Stimulated activated CD8-positive, alpha-beta memory T cell treated with anti-CD3 and anti-CD28 coated beads, Interleukin-15, amount 100 ng/mL, for 4 hours (primary cell): ENCODE measurements at regions not wholly inside any gene's neighbourhood (a gene's known extent, or its start where the extent isn't known, plus 50 kb on each side); places are given as distances from the start of the nearest gene placed in this dataset.
"Not testable (repeated sequence)": the region's sequence is repeated elsewhere in the genome, so short reads cannot be mapped to it uniquely, and the experiment has no call there.

ENCODE experiments used
- DNase-seq, 2 donors: peaks; one replicate each; pipeline ENCODE4 v3.0.0-alpha.2; 2020; ENCODE audit warnings: low read depth in 2 of 2

DNA sequence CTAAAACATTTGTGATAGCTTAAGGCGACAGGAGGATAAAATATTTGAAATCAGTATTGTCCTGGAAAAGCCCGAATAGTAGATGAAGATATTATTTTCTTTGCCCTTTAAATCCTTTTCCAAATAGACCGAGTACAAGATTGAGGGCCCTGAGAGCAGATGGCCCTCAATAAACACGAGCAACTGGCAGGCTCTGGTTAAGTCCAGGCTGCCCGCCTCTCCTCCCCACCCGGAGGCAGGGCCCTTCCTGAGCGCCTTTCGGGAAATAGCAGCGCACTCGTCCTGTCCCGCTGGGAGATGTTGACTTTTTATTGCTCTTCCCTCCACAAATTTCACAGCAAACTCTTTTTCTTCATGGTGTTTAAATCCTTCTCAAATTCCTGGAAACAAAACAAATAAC, 50.8 kb upstream of the MAX start:
- DNase-seq, result no peak

DNA sequence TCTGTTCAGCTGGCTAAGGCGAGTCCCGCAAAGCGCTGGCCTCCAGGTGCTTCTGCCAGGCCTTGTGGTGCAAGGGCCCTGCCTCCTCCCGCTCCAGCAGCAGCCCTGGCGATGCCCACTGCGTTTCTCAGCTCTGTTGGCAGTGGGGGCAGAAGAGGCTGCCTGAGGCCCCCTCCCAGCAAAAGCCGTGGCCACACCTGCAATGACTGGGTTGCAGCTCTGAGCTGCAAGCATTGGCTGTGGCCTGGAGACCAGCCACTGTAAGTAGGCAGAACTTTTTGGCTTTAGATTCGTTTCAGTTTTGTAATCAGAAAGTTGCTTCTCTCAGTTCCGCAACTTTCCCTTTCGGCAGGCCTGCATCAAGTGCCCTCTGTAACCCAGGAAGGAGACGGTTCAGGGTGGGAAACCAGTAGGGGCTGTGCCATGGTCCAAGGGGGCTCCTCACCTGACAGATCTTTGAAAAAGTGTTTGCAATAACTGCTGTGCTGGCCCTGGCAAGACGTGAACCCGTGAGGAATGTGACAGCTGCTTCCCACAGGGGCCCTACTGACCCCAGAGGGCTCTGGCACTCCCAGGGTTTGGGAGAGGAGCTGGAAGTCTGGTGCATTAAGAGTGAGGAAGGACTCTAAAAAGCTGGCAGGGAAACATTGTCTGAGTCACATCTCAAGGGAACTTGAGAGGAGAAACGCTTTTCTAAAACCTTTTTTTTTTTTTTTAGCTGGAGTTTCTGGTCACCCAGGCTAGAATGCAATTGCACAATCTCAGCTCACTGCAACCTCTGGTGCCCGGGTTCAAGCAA, 54.5 kb upstream of the MAX start:
- DNase-seq, result no peak

GRCh38 chr14:65159281-65160062, 57.2 kb upstream of the MAX start:
- DNase-seq, result no peak

GRCh38 chr14:65160091-65160490, 57.8 kb upstream of the MAX start:
- no peak for DNase-seq

DNA sequence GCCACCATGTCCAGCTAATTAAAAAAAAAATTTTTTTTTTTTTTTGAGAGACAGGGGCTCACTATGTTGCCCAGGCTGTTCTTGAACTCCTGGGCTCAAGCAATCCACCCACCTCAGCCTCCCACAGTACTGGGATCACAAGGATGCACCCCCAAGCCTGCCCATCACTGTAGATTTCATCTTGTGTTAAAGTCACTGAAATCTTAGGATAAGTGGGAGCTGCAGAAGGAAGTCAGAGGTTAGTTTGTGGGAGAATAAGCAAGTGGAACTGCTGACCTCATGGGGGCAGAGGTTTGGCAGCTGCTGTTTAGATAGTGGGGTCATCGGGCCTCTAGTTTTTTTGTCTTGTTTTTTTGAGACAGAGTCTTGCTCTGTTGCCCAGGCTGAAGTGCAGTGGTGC, 59.7 kb upstream of the MAX start:
- no peak for DNase-seq

- DNase-seq, result no peak
Measured at GRCh38 chr14:65164068-65164824, 61.9 kb upstream of the MAX start.

- no peak for DNase-seq
Measured at GRCh38 chr14:65164825-65165135, 62.5 kb upstream of the MAX start.

DNA sequence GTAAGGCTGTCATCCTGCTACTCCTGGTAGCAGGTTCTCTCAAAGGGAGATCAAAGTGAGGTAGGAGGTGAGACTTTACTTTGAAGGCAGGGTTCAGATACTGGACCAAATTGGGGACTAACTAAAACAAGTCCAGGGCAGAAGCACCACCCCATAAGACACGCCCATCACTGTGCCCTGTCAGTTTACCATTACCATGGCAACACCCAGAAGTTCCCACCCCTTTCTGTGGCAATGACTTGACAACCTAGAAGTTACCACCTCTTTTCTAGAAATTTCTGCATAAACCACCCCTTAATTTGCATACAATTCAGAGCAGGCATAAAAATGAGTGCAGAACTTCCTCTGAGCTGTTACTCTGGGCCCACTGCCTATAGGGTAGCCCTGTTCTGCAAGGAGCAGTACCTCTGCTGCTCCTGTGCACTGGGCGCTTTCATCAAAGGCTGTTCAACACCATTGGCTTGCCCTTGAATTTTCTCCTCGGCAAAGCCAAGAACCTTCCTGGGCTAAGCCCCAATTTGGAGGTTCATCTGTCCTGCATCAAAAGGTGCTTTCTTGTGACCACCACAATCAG, 64.8 kb upstream of the MAX start:
- DNase-seq, result no peak

GRCh38 chr14:65168840-65169239, 66.5 kb upstream of the MAX start:
- DNase-seq, result no peak

- no peak for DNase-seq
Measured at GRCh38 chr14:65169351-65169750, 67.0 kb upstream of the MAX start.

GRCh38 chr14:65170318-65170717, 68.0 kb upstream of the MAX start:
- DNase-seq, result no peak

DNA sequence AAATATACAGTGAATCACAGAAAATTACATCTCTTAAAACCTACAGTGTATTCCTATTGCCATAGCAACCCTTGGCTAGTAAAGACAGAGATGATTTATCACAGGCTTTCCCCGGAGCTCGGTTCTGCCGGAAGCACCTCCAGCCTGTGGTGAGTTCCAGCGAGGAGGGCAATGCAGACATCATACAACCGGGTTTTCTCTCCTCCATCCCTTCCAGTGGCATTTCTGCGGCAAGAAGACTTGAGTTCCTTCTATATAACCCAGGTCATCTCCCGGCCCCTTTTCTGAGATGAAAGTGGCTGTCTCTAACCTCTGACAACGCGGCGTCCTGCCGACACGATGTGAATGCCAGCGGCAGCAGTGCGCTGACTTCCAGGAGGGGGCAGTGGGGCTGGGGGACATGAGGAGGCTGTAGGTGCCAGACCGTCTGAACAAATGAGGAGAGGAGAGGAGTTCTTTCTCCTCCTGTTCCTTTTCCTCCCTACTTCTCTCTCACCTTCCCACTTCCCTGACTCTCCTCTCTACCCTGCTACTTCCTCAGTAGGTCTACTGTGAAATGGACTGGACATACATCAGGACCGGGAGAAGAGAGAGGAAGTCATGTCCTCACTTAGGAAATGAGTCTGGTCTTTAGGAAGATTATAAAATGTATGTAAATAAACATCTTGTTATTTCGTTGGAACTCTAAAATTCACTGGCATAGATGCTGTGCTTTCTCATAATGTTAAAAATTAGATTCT, 68.6 kb upstream of the MAX start:
- DNase-seq, result no peak

- DNase-seq, result no peak
Measured at GRCh38 chr14:65173973-65174693, 71.8 kb upstream of the MAX start.

GRCh38 chr14:65174783-65175182, 72.5 kb upstream of the MAX start:
- no peak for DNase-seq

GRCh38 chr14:65177551-65177950, 75.2 kb upstream of the MAX start:
- no peak for DNase-seq

- not testable (repeated sequence) for DNase-seq
Measured at GRCh38 chr14:65179231-65179630, 76.9 kb upstream of the MAX start.

- no peak for DNase-seq
Measured at GRCh38 chr14:65179918-65180724, 77.8 kb upstream of the MAX start.

DNA sequence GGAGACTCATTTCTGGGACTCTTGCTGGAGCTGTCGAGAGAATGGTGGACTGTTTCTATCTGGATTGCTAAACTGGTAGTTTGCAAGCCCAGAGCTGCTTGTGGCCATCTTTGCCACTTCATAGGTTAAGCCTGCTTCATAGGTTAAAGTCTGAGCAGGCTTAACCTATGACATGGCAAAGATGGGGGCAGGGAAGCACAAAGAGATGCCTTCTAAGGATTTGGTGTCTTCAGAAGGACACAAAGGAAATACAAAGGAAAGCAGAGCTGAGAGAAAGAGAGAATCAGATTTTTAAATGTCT, 78.4 kb upstream of the MAX start:
- DNase-seq, result no peak

DNA sequence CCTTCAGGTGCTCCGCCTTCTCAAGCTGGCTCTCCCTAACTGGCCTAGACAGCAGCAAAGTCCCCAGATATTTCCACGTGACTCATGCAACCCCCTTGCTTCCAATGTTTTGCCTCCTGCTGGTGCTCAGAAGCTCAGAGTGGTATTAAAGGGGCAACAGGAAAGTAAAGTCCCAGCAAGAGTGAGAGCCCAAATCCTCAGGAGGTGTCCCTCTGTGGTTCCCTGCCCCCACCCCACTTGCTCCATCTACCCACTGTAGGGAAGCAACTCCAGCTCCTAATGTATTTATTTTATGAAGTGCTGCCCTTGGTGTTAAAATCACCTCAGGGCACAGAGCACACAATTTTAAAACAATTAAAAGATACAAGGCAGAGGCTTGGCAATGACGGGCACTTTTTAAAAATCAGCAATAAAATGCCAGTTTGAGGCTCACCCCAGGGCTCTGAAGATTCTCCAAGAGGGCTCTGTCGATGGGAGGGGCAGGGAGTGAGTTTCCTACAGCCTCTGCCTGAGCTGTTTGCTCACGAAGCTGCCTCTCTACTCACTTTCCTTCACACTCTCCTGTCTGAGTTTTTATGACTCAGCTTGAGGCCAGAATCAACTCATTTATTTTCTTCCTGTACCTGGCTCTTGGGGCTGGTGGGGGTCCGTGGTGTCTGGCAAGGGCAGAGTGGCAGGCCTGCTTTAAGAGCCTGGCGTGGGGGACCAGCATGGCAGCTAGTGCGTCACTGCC, 81.9 kb upstream of the MAX start:
- DNase-seq, result no peak

DNA sequence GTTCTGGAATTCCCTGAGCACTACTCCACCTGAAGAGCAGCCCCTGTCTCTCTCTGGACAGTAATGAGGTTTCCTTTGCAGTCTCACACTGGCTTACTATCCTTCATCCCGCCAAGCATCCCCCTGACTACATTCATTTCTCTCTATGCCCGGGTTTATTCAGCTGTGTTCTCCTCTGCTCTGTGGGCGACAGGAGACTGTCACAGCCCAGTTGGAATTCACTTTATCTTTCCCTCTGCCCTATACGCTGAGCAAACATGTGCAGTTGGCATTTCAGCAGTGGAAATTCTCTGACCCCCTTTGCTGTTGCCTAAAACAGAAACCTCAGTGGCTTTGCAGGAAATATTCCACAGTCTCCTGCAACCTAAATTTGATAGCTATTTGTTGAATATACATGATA, 83.5 kb upstream of the MAX start:
- no peak for DNase-seq
